Neutrophil (primary cell): ENCODE measurements at regions not wholly inside any gene's neighbourhood (a gene's known extent, or its start where the extent isn't known, plus 50 kb on each side); places are given as distances from the start of the nearest gene placed in this dataset.

Experiments used
- H3K27ac ChIP-seq: fragments of 200-600 bp; sonication (generic); 2 replicates; pipeline ENCODE4 v1.5.1; 2016; ENCODE audit warnings: mild to moderate bottlenecking, moderate library complexity
- H3K27me3 ChIP-seq: fragments of 200-600 bp; sonication (generic); 2 replicates; pipeline ENCODE4 v1.6.0; 2016; ENCODE audit warnings: mild to moderate bottlenecking
- H3K36me3 ChIP-seq: fragments of 200-600 bp; sonication (generic); 2 replicates; pipeline ENCODE4 v1.5.1; 2017
- H3K4me1 ChIP-seq, 2 experiments: fragments of 200-600 bp in 1 of 2; sonication (generic) in 1 of 2; 1 replicate in 1 of 2; 2 replicates in 1 of 2; pipeline versions ENCODE4 v1.5.1 to v1.6.1; 2013 to 2016; ENCODE audit warnings: low read depth in 1 of 2, low read length in 1 of 2, mild to moderate bottlenecking in 1 of 2, moderate library complexity in 1 of 2; ENCODE audit not compliant: control insufficient read depth in 1 of 2, insufficient read depth in 1 of 2
- H3K4me3 ChIP-seq, 2 experiments: fragments of 200-600 bp in 1 of 2; sonication (generic) in 1 of 2; 1 replicate in 1 of 2; 2 replicates in 1 of 2; pipeline ENCODE4 v1.5.1; 2013 to 2016; ENCODE audit warnings: low read depth in 1 of 2, low read length in 1 of 2, mild to moderate bottlenecking in 1 of 2, moderate library complexity in 1 of 2
- H3K9me3 ChIP-seq: fragments of 200-600 bp; sonication (generic); 2 replicates; pipeline ENCODE4 v1.5.1; 2016
- TF ChIP-seq, protein P1 (sequence below): fragments of 200-600 bp; sonication (generic); IDR thresholded peaks from 2 replicates; pipeline ENCODE4 v1.5.1; 2016; ENCODE audit warnings: antibody characterized with exemption

DNA sequence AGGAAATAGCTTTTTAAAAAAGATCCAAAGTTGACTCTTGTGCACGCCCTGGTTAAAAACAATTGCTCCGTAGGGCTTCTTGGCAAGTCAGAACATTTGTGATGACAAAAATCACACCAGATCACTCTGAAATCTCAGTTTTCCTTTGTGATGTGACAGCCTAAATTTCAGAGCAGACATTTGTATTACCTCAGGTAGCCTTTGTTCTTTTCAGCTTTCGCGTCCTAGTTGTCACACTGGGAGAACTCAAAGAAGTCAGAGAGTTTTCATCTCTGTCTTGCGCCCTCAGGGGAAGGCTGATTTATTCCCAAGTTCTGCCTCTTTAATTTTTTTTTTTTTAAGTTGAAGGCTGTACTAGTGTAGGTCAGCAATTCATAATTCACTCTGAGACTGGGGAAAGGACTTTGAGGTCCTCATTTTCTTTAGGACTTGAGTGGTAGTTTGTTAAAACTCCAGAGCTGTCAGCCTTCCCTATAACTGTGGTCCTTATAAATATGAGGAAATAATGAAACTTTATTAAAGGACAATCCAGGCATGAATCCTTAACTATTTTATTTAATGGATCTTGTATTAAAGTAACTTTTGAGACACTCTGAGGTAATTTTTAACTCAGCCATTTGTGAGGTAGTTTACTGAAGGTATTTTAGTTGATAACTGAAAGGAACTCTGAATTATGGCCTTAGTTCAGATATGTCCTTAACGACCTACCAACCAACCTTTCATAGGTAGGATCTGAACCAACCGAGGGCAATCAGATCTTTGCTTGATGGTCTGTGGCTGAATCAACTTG, 525.1 kb upstream of the FAM98A start:
- H3K27ac ChIP-seq, result no peak overlapping the region
- TF ChIP-seq, protein P1, sequence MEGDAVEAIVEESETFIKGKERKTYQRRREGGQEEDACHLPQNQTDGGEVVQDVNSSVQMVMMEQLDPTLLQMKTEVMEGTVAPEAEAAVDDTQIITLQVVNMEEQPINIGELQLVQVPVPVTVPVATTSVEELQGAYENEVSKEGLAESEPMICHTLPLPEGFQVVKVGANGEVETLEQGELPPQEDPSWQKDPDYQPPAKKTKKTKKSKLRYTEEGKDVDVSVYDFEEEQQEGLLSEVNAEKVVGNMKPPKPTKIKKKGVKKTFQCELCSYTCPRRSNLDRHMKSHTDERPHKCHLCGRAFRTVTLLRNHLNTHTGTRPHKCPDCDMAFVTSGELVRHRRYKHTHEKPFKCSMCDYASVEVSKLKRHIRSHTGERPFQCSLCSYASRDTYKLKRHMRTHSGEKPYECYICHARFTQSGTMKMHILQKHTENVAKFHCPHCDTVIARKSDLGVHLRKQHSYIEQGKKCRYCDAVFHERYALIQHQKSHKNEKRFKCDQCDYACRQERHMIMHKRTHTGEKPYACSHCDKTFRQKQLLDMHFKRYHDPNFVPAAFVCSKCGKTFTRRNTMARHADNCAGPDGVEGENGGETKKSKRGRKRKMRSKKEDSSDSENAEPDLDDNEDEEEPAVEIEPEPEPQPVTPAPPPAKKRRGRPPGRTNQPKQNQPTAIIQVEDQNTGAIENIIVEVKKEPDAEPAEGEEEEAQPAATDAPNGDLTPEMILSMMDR, result no peak
- no peaks in the 10 kb centered on the region for H3K4me1 ChIP-seq
- H3K36me3 ChIP-seq, result no peaks in the 10 kb centered on the region
- H3K27me3 ChIP-seq, result no peaks in the 10 kb centered on the region
- no peak overlapping the region for H3K4me3 ChIP-seq
- no peaks in the 10 kb centered on the region for H3K9me3 ChIP-seq

DNA sequence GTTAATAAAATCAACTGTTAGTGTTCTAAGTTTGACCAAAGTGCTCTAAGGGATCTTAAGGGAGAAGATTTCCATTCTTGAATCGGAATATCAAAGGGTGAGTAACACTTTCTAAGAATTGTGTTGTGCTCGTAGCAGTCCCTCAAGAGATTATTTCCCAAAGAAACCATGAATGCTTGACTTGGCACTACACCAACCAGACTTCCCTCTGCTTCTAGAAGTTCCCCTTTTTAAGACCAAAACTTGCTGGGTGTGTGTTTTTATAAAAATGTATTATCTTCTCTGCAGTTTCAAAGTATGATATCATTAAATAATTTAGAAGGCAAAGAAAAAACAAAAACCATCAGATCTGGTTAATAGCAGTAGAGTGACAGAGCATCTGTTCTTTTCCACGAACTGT, 522.0 kb upstream of the FAM98A start:
- Histone ChIP-seq H3K9me3 (no peaks in the 10 kb centered on the region), H3K4me1 (no peaks in the 10 kb centered on the region), H3K27me3 (no peaks in the 10 kb centered on the region), H3K27ac (no peak overlapping the region), H3K36me3 (no peaks in the 10 kb centered on the region), H3K4me3 (no peak overlapping the region)
- TF ChIP-seq, protein P1, result no peak

DNA sequence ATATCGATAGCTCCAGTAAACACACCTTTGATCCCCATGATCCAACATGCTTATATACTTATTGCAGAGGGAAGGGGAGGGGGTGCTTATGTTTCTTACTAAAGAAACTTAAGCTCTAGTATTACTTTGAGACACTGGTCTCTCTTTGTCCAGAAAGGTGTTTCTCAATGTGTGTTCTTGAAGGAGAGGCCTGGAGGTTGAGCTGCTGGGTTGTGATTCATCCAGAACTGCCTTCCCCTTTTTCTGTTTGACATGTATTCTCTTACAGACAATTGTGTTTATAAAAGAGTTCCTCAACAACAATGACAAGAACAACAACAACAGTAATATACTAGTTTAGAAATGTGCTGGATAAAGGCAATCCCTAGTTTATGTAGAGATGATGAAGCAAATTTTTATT, 516.0 kb upstream of the FAM98A start:
- TF ChIP-seq, protein P1, result no peak
- H3K27ac ChIP-seq, result no peak overlapping the region
- H3K4me3 ChIP-seq, result no peak overlapping the region
- H3K36me3 ChIP-seq, result no peaks in the 10 kb centered on the region
- H3K9me3 ChIP-seq, result no peaks in the 10 kb centered on the region
- no peaks in the 10 kb centered on the region for H3K4me1 ChIP-seq
- no peaks in the 10 kb centered on the region for H3K27me3 ChIP-seq

DNA sequence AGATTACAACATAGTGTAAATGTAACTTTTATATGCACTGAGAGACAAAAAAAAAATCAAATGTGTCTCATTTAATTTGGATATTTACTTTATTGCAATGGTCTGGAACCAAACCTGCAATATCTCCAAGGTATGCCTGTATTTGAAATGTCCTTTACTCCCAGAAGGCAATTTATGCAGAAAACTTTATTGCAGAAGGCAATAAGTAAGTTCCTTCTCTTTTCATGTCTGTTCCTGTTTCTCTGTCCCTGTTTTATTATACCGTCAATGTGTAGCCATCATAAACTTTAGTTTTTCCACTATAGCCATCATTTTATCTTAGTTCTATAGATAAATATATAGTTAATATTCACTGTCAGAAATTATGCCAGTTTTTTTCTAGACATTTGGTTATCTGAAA, 513.1 kb upstream of the FAM98A start:
- TF ChIP-seq, protein P1, result no peak
- H3K9me3 ChIP-seq, result no peaks in the 10 kb centered on the region
- no peaks in the 10 kb centered on the region for H3K27me3 ChIP-seq
- no peak overlapping the region for H3K27ac ChIP-seq
- H3K4me1 ChIP-seq, result no peaks in the 10 kb centered on the region
- H3K4me3 ChIP-seq, result no peak overlapping the region
- no peaks in the 10 kb centered on the region for H3K36me3 ChIP-seq

DNA sequence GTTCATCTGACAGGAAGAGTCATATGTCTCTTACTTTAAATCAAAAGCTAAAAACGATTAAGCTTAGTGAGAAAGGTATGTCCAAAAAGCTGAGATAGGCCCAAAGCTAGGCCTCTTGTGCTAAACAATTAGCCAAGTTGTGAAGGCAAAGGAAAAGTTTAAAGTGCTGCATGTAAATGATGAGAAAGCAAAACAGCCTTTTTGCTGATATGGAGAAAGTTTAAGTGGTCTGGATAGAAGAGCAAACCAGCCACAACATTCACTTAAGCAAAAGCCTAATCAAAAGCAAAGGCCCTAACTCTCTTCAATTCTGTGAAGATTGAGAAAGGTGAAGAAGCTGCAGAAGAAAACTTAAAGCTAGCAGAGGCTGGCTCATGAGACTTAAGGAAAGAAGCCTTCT, 511.3 kb upstream of the FAM98A start:
- Histone ChIP-seq H3K4me1 (no peaks in the 10 kb centered on the region), H3K27ac (no peak overlapping the region), H3K27me3 (no peaks in the 10 kb centered on the region), H3K9me3 (no peaks in the 10 kb centered on the region), H3K4me3 (no peak overlapping the region), H3K36me3 (no peaks in the 10 kb centered on the region)
- TF ChIP-seq, protein P1, result no peak
